ENCODE measurements at regions not wholly inside any gene's neighbourhood (a gene's known extent, or its start where the extent isn't known, plus 50 kb on each side); places are given as distances from the start of the nearest gene placed in this dataset.

GRCh38 chr3:20683910-20684309, 497.9 kb upstream of the SGO1 start:
- Histone ChIP-seq H3K14ac (ENCODE audit: insufficient read depth, low read length) (no peak overlapping the region), H3K79me1 (ENCODE audit: insufficient read depth, low read depth, low read length, poor library complexity, severe bottlenecking) (no peaks in the 10 kb centered on the region), H4K20me1 (ENCODE audit: control insufficient read depth, insufficient read depth, insufficient read length) (no peaks in the 10 kb centered on the region), H3K79me2 (ENCODE audit: insufficient read depth, low read length) (no peaks in the 10 kb centered on the region), H3K23ac (ENCODE audit: insufficient read length, low read depth, low read length) (no peak overlapping the region), H2AK5ac (ENCODE audit: insufficient read length, low read length) (no peak overlapping the region), H4K91ac (ENCODE audit: insufficient read length, low read depth, low read length) (no peak overlapping the region), H2AFZ (ENCODE audit: low read length) (no peak overlapping the region), H3K56ac (ENCODE audit: insufficient read length, low read depth, low read length) (no peak overlapping the region), H3K4me1 (ENCODE audit: insufficient read depth, low read length) (no peaks in the 10 kb centered on the region; the same call in 1 of the 2 replicates), H3K4ac (ENCODE audit: low read depth, low read length) (no peak overlapping the region), H4K8ac (replicated peaks; ENCODE audit: insufficient read length, low read depth, low read length) (no peak overlapping the region), H3K18ac (ENCODE audit: insufficient read length, low read depth, low read length) (no peak overlapping the region), H3K27ac (ENCODE audit: insufficient read length, low read depth, low read length) (no peak overlapping the region), H2BK15ac (ENCODE audit: low read depth, low read length) (no peak overlapping the region), H2BK20ac (ENCODE audit: low read depth, low read length, poor library complexity, severe bottlenecking) (no peak overlapping the region), H3K9me3 (ENCODE audit: control insufficient read depth, low read depth, low read length) (no peaks in the 10 kb centered on the region), H3K9ac (ENCODE audit: extremely low read depth, insufficient read length, low read length) (no peak overlapping the region), H3K27me3 (ENCODE audit: insufficient read depth, low read length) (no peaks in the 10 kb centered on the region), H3K23me2 (ENCODE audit: insufficient read length, low read depth, low read length, poor library complexity, severe bottlenecking) (no peaks in the 10 kb centered on the region), H3K4me2 (ENCODE audit: insufficient read depth, insufficient read length, low read length) (no peak overlapping the region), H2BK5ac (ENCODE audit: insufficient read length, low read length) (no peak overlapping the region), H3T11ph (ENCODE audit: low read length) (no peak overlapping the region), H2BK120ac (ENCODE audit: low read depth, low read length, poor library complexity, severe bottlenecking) (no peak overlapping the region), H2BK12ac (ENCODE audit: insufficient read length, low read depth, low read length) (no peak overlapping the region), H4K5ac (ENCODE audit: insufficient read length, low read depth, low read length) (no peak overlapping the region)
- Mint-ChIP-seq H3K4me1 (peaks cover 9 to 11% of the 10 kb centered on the region in 2 experiments), H3K4me3 (no peak overlapping the region), H3K9me3 (peaks cover 6 to 10% of the 10 kb centered on the region in 2 experiments; a peak in 4 of 5 replicates), H3K36me3 (ENCODE audit: insufficient read depth in 1 of 3, low read depth in 3 of 3) (peaks cover 0 to 3% (median 0%) of the 10 kb centered on the region in 3 experiments; a peak in 4 of 7 replicates), H3K27me3 (ENCODE audit: low read depth) (no peaks in the 10 kb centered on the region), H3K27ac (peak overlapping the region in 2 of 3 experiments; percentile 51 to 77; a peak in 2 of 7 replicates)
- TF ChIP-seq, protein P1, sequence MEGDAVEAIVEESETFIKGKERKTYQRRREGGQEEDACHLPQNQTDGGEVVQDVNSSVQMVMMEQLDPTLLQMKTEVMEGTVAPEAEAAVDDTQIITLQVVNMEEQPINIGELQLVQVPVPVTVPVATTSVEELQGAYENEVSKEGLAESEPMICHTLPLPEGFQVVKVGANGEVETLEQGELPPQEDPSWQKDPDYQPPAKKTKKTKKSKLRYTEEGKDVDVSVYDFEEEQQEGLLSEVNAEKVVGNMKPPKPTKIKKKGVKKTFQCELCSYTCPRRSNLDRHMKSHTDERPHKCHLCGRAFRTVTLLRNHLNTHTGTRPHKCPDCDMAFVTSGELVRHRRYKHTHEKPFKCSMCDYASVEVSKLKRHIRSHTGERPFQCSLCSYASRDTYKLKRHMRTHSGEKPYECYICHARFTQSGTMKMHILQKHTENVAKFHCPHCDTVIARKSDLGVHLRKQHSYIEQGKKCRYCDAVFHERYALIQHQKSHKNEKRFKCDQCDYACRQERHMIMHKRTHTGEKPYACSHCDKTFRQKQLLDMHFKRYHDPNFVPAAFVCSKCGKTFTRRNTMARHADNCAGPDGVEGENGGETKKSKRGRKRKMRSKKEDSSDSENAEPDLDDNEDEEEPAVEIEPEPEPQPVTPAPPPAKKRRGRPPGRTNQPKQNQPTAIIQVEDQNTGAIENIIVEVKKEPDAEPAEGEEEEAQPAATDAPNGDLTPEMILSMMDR (conservative IDR thresholded peaks at IDR 0.05): no peak
- no peak for DNase-seq
- no CpG with 5 or more reads among the region's 3 CpGs for WGBS (ENCODE audit: extremely low coverage, insufficient read length, low lambda C conversion rate)

Measured in H9 (cell line).